ENCODE measurements at regions not wholly inside any gene's neighbourhood (a gene's known extent, or its start where the extent isn't known, plus 50 kb on each side); places are given as distances from the start of the nearest gene placed in this dataset.

DNA sequence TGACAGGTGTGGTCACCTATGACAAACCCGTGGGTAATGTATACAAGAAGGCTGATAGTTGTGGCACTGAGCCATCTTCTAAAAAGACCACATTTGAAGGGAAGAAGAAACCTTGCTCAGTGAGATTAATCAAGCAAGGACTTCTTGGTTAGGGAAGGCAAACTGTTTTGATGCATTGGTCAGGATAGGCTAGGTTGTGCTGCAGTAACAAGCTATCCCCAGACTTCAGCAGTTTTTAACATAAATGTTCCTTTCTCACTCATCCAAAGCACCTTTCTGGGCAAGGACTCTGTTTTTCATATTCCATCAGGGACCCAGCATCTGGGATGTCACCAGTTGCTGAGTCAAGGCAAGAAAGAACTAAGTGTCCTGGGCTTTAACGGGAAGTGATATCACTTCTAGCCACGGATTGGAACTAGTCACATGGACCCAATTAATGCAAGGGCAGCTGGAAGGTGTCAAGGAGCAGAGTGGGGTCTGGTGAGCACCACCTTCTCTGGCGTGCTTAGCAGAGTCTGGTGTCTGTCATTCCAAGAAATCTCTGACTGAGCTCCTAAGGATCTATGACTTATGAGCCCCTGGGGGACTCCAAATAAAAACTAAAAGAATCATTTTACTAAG, 52.0 kb upstream of the CCL2 start:
- DNase-seq, result no peak

DNA sequence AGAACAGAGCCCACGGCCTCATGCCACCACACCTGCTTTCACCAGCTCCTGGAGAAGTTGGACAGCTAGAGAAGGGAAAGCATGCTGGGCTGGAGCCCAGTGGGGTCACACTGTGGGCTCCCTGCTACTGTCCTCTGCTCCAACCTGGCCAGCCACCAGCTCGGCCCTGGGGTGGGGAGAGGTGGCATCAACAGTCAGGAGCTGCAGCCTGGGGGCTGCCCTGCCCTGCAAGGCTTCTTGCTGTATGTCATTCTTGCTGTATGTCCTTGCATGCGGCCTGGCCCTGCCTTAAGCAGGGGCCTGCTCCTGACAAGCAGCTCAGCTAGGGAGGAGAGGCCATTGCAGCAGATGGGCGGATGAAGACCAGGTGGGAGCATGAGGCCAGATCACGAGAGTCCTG, 50.7 kb upstream of the CCL2 start:
- no peak for DNase-seq

Measured in activated CD4-positive, alpha-beta T cell treated with anti-CD3 and anti-CD28 coated beads, Interleukin-10, Interleukin-2, amounts not matched to agents 100 ng/mL and 50 ng/mL, durations not matched to agents 16 hours and 8 hours (primary cell).